HepG2 (cell line): ENCODE measurements at regions not wholly inside any gene's neighbourhood (a gene's known extent, or its start where the extent isn't known, plus 50 kb on each side); places are given as distances from the start of the nearest gene placed in this dataset.

Source experiments
- ATAC-seq: fragments of 200-7000 bp; cut with Tn5 transposase; 3 replicates; pipeline ENCODE4 v1.9.1; 2020; ENCODE audit warnings: mild to moderate bottlenecking, moderate library complexity
- BruUV-seq: library from RNA; stranded (reverse); fragments of 400-500 nt; replicated peaks from 2 replicates; lab custom pipeline; 2021; lab: Mats Ljungman, UMichigan
- CTCF ChIA-PET: fragments of 300-600 bp; formaldehyde crosslinking; extraction: SDS; loops from one replicate; lab custom pipeline; 2021; ENCODE audit warnings: low total read pairs, inconsistent platforms, low intra/inter-chr PET ratio; lab: Yijun Ruan, JAX
- POLR2A ChIA-PET: fragments of 350-600 bp; sonication (Branson Sonifier 250); formaldehyde crosslinking; loops from one replicate; lab custom pipeline; 2020; ENCODE audit warnings: antibody characterized with exemption, inconsistent platforms; lab: Yijun Ruan, JAX
- DNase-seq: peaks from one replicate; pipeline ENCODE4 v3.0.0-alpha.2; 2015; ENCODE audit warnings: low spot score
- FAIRE-seq: peaks from 3 replicates; lab custom pipeline; 2011; peaks lifted over from hg19 to GRCh38; lab: Jason Lieb, UNC
- H2AFZ ChIP-seq: one replicate; pipeline ENCODE4 v1.6.1; 2011; ENCODE audit warnings: low read length, inconsistent platforms
- H3K27ac ChIP-seq: fragments of 300-600 bp; 3 replicates; pipeline ENCODE4 v1.8.0; 2011; ENCODE audit warnings: mixed run types, mild to moderate bottlenecking, mixed read lengths, low read length, inconsistent platforms; ENCODE audit not compliant: insufficient read depth; ENCODE audit errors: extremely low read length
- H3K27me3 ChIP-seq, 2 experiments: fragments of 200-600 bp in 1 of 2; 2 replicates in 1 of 2; 3 replicates in 1 of 2; pipeline versions ENCODE4 v1.6.0 to v1.8.0; 2011; ENCODE audit warnings: low read length in 2 of 2, mild to moderate bottlenecking in 2 of 2, moderate library complexity in 2 of 2, inconsistent platforms in 1 of 2; ENCODE audit not compliant: insufficient read depth in 2 of 2, control insufficient read depth in 1 of 2
- H3K36me3 ChIP-seq, 2 experiments: fragments of 200-600 bp in 1 of 2; replicated peaks in 1 of 2; 2 replicates in 1 of 2; 3 replicates in 1 of 2; pipeline versions ENCODE4 v1.5.1 to v1.8.0; 2011; ENCODE audit warnings: low read length in 2 of 2, inconsistent platforms in 1 of 2; ENCODE audit not compliant: insufficient read depth in 2 of 2, control insufficient read depth in 1 of 2
- H3K4me1 ChIP-seq: 2 replicates; pipeline ENCODE4 v1.5.1; 2012; ENCODE audit warnings: low read length, inconsistent platforms; ENCODE audit not compliant: insufficient read depth
- H3K4me2 ChIP-seq: 2 replicates; pipeline ENCODE4 v1.6.0; 2011; ENCODE audit warnings: low read depth, low read length, inconsistent platforms
- H3K4me3 ChIP-seq, 3 experiments: fragments of 200-600 bp in 1 of 3; sonication (generic), shearing (Covaris generic) in 1 of 3; replicated peaks in 1 of 3; 2 replicates each; pipeline ENCODE4 v1.5.1; 2011 to 2016; ENCODE audit warnings: low read length in 3 of 3, inconsistent platforms in 2 of 3, low read depth in 2 of 3, mild to moderate bottlenecking in 2 of 3, control low read depth in 1 of 3, mixed read lengths in 1 of 3; ENCODE audit not compliant: insufficient read depth in 1 of 3
- H3K79me2 ChIP-seq: one replicate; pipeline ENCODE4 v1.6.1; 2011; ENCODE audit warnings: low read length, inconsistent platforms; ENCODE audit not compliant: insufficient read depth
- H3K9ac ChIP-seq: 2 replicates; pipeline ENCODE4 v1.6.0; 2011; ENCODE audit warnings: mild to moderate bottlenecking, low read depth, low read length, inconsistent platforms; ENCODE audit not compliant: insufficient read depth
- H3K9me3 ChIP-seq: 2 replicates; pipeline ENCODE4 v1.5.1; 2012; ENCODE audit warnings: mild to moderate bottlenecking, low read length
- H4K20me1 ChIP-seq: 2 replicates; pipeline ENCODE4 v1.6.0; 2011; ENCODE audit warnings: inconsistent platforms, mild to moderate bottlenecking, low read length, moderate library complexity; ENCODE audit not compliant: insufficient read depth
- HNF1A ChIP-seq, 2 experiments: sonication (generic) in 1 of 2; formaldehyde crosslinking in 1 of 2; IDR thresholded peaks; 2 replicates each; pipeline versions ENCODE4 v1.4.0 to v1.6.1; 2016 to 2020; ENCODE audit warnings: borderline replicate concordance in 1 of 2, low read depth in 1 of 2, mild to moderate bottlenecking in 1 of 2, missing genetic modification reagents in 1 of 2
- LCORL ChIP-seq, 2 experiments: fragments of 450-650 bp in 1 of 2; sonication (generic) in 1 of 2; formaldehyde crosslinking in 1 of 2; IDR thresholded peaks; 2 replicates each; pipeline versions ENCODE4 v1.5.0 to v1.6.1; 2017 to 2020; ENCODE audit warnings: antibody characterized with exemption in 1 of 2, missing genetic modification reagents in 1 of 2
- RBM39 ChIP-seq: fragments of 200-400 bp; formaldehyde crosslinking; IDR thresholded peaks from one replicate; pipeline ENCODE4 v1.6.1; 2018; ENCODE audit warnings: antibody characterized with exemption, mild to moderate bottlenecking, low read depth, low read length; ENCODE audit not compliant: poor library complexity, severe bottlenecking
- WGBS: methylation state at CpG from one replicate; pipeline ENCODE4 v1.1.6; 2017; ENCODE audit warnings: low lambda C conversion rate; 5-methylcytosine and 5-hydroxymethylcytosine counted together
- in situ Hi-C: cut with HindIII; loops from 2 replicates; pipeline ENCODE4 v1.10.0; 2017; ENCODE audit warnings: low pct_unique_long_range_greater_than_20kb; ENCODE audit not compliant: extremely low pct_ligation_motif_present
- intact Hi-C: fragments of 100-400 bp; cut with micrococcal nuclease; formaldehyde crosslinking; loops from one replicate; pipeline ENCODE4 v1.10.0; 2022; ENCODE audit not compliant: unreplicated experiment

GRCh38 chr3:53956586-53956985 is 64.9 kb upstream of the SELENOK start (continued):
- TF ChIP-seq HNF1A (IDR thresholded peaks at IDR 0.05; ENCODE audit: low read depth) (no peak), HNF1A (CRISPR knock-in tag; IDR thresholded peaks at IDR 0.05; ENCODE audit: borderline replicate concordance) (no peak)

- no peak for ATAC-seq
- H3K9me3 ChIP-seq, result peaks cover 16% of the 10 kb centered on the region
- ChIA-PET CTCF (no interaction called here), POLR2A (no interaction called here)
- no peak overlapping the region for H3K4me2 ChIP-seq
- no peak for FAIRE-seq
- in situ Hi-C loops (no loop called here), intact Hi-C loops (no loop called here)
- H3K9ac ChIP-seq, result no peak overlapping the region
- 3% methylated on average over 2 of the region's 2 CpGs for WGBS
- BruUV-seq, result no TSS peak
- no peak overlapping the region for H2AFZ ChIP-seq
- H4K20me1 ChIP-seq, result no peaks in the 10 kb centered on the region
- no peaks in the 10 kb centered on the region for H3K4me1 ChIP-seq
- no peak overlapping the region for H3K27ac ChIP-seq
- no peak for DNase-seq
- no peaks in the 10 kb centered on the region for H3K79me2 ChIP-seq
- no peak overlapping the region for H3K4me3 ChIP-seq
- no peaks in the 10 kb centered on the region for H3K36me3 ChIP-seq
- H3K27me3 ChIP-seq, result no peaks in the 10 kb centered on the region
- TF ChIP-seq RBM39, result no peak
- TF ChIP-seq LCORL (IDR thresholded peaks at IDR 0.05), result peak; percentile 86
- no peak for TF ChIP-seq LCORL (CRISPR knock-in tag; IDR thresholded peaks at IDR 0.05)
These were observed 57.9 kb upstream of the SELENOK start for GRCh38 chr3:53949541-53949940.
